ENCODE measurements at regions not wholly inside any gene's neighbourhood (a gene's known extent, or its start where the extent isn't known, plus 50 kb on each side); places are given as distances from the start of the nearest gene placed in this dataset.

DNA sequence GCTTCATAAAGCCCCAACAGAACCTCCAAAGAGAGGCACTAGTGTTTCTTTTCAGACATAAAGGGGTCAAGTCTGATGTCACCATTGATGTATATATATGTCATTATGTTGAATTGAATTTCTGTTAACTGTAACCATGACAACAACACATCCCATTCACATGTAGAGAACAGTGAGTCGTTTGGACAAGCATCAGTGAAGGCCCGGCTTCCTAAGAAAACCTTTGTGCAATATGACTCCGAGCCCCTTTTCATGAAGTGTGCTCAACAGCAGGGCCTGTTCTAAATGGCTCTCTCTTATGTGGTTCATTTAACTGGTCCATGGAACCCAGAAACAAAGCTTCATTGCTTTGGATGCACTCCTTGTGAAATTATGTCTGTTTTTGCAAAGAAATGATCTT lies 67.2 kb upstream of the UBL3 start:
- H3K9me3 ChIP-seq (replicated peaks in 1 of 2; ENCODE audit: control insufficient read depth in 2 of 2, insufficient read depth in 1 of 2, low read depth in 1 of 2, low read length in 2 of 2), result peaks cover 2 to 4% of the 10 kb centered on the region in 2 donors
- no peak overlapping the region for H3K9ac ChIP-seq (ENCODE audit: low read depth, low read length, poor library complexity)
- H3K27me3 ChIP-seq (ENCODE audit: control insufficient read depth in 3 of 3, insufficient read depth in 3 of 3, low read depth in 1 of 3, low read length in 3 of 3), result no peaks in the 10 kb centered on the region
- no peak overlapping the region for H3K27ac ChIP-seq (replicated peaks; ENCODE audit: low read length)
- H2BK15ac ChIP-seq (ENCODE audit: low read length), result no peak overlapping the region
- H3K18ac ChIP-seq (ENCODE audit: low read length), result no peak overlapping the region
- H2BK12ac ChIP-seq (ENCODE audit: low read length), result no peak overlapping the region
- H3K4me2 ChIP-seq (ENCODE audit: insufficient read depth, low read length, poor library complexity, severe bottlenecking), result no peak overlapping the region
- peak overlapping the region; percentile 33 for H2AFZ ChIP-seq (ENCODE audit: low read length)
- no peak overlapping the region for H3K4ac ChIP-seq (ENCODE audit: low read length)
- no peak overlapping the region for H4K91ac ChIP-seq (ENCODE audit: low read depth, low read length, poor library complexity)
- no peak overlapping the region for H2AK5ac ChIP-seq (ENCODE audit: low read depth, low read length)
- no peaks in the 10 kb centered on the region for H3K36me3 ChIP-seq (replicated peaks in 1 of 2; ENCODE audit: control insufficient read depth in 2 of 2, insufficient read depth in 2 of 2, low read length in 2 of 2)
- H4K8ac ChIP-seq (ENCODE audit: low read depth, low read length), result no peak overlapping the region
- H2BK120ac ChIP-seq (ENCODE audit: low read depth, low read length), result no peak overlapping the region
- peaks cover 3 to 10% of the 10 kb centered on the region in 2 donors for H3K4me1 ChIP-seq (ENCODE audit: control insufficient read depth in 2 of 2, insufficient read depth in 1 of 2, low read depth in 1 of 2, low read length in 2 of 2)
- H3K23ac ChIP-seq (ENCODE audit: low read depth, low read length, poor library complexity), result no peak overlapping the region
- no peak overlapping the region for H3K14ac ChIP-seq (ENCODE audit: low read length)
- H3K79me1 ChIP-seq (ENCODE audit: low read depth, low read length), result no peaks in the 10 kb centered on the region
- no peak overlapping the region for H2BK5ac ChIP-seq (ENCODE audit: low read length)
- DNase-seq (ENCODE audit: low spot score), result no peak
- WGBS, 2 donors (ENCODE audit: extremely low coverage in 2 of 2, insufficient read length in 2 of 2, insufficient replicate concordance in 1 of 2), result no CpG with 5 or more reads among the region's 3 CpGs
- H3K4me3 ChIP-seq (ENCODE audit: low read length in 2 of 2), result no peak overlapping the region

DNA sequence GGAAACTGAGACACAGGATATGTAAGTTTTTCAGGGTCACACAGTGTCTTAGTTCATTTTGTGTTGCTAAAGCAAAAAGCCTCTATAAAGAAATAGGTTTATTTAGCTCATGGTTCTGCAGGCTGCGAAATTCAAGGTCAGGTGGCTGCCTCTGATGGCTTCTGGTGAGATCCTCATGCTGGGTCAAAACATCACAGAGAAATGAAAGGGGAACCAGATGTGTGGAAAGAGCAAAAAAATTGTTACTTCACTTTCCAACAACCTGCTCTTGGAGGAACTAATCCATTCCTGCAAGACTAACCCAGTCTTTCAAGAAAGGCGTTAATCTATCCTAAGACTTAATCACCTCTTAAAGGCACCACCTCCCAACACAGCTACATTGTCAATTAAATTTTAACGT lies 64.2 kb upstream of the UBL3 start:
- Histone ChIP-seq H2BK120ac (ENCODE audit: low read depth, low read length) (no peak overlapping the region), H3K27ac (replicated peaks; ENCODE audit: low read length) (no peak overlapping the region), H2AK5ac (ENCODE audit: low read depth, low read length) (no peak overlapping the region), H4K91ac (ENCODE audit: low read depth, low read length, poor library complexity) (no peak overlapping the region), H2BK12ac (ENCODE audit: low read length) (no peak overlapping the region), H2BK5ac (ENCODE audit: low read length) (no peak overlapping the region), H2AFZ (ENCODE audit: low read length) (no peak overlapping the region), H3K4me1 (ENCODE audit: control insufficient read depth in 2 of 2, insufficient read depth in 1 of 2, low read depth in 1 of 2, low read length in 2 of 2) (peaks cover 4 to 10% of the 10 kb centered on the region in 2 donors), H3K4me3 (ENCODE audit: low read length in 2 of 2) (peak overlapping the region in 1 of 2 donors; percentile 19), H2BK15ac (ENCODE audit: low read length) (no peak overlapping the region), H3K4me2 (ENCODE audit: insufficient read depth, low read length, poor library complexity, severe bottlenecking) (no peak overlapping the region), H3K18ac (ENCODE audit: low read length) (no peak overlapping the region), H3K36me3 (replicated peaks in 1 of 2; ENCODE audit: control insufficient read depth in 2 of 2, insufficient read depth in 2 of 2, low read length in 2 of 2) (no peaks in the 10 kb centered on the region), H3K23ac (ENCODE audit: low read depth, low read length, poor library complexity) (no peak overlapping the region), H3K4ac (ENCODE audit: low read length) (no peak overlapping the region), H3K79me1 (ENCODE audit: low read depth, low read length) (no peaks in the 10 kb centered on the region), H3K9me3 (replicated peaks in 1 of 2; ENCODE audit: control insufficient read depth in 2 of 2, insufficient read depth in 1 of 2, low read depth in 1 of 2, low read length in 2 of 2) (peaks cover 2 to 4% of the 10 kb centered on the region in 2 donors), H4K8ac (ENCODE audit: low read depth, low read length) (no peak overlapping the region), H3K14ac (ENCODE audit: low read length) (no peak overlapping the region), H3K27me3 (ENCODE audit: control insufficient read depth in 3 of 3, insufficient read depth in 3 of 3, low read depth in 1 of 3, low read length in 3 of 3) (no peaks in the 10 kb centered on the region), H3K9ac (ENCODE audit: low read depth, low read length, poor library complexity) (no peak overlapping the region)
- no CpG with 5 or more reads among the region's 3 CpGs for WGBS, 2 donors (ENCODE audit: extremely low coverage in 2 of 2, insufficient read length in 2 of 2, insufficient replicate concordance in 1 of 2)
- DNase-seq (ENCODE audit: low spot score), result no peak

DNA sequence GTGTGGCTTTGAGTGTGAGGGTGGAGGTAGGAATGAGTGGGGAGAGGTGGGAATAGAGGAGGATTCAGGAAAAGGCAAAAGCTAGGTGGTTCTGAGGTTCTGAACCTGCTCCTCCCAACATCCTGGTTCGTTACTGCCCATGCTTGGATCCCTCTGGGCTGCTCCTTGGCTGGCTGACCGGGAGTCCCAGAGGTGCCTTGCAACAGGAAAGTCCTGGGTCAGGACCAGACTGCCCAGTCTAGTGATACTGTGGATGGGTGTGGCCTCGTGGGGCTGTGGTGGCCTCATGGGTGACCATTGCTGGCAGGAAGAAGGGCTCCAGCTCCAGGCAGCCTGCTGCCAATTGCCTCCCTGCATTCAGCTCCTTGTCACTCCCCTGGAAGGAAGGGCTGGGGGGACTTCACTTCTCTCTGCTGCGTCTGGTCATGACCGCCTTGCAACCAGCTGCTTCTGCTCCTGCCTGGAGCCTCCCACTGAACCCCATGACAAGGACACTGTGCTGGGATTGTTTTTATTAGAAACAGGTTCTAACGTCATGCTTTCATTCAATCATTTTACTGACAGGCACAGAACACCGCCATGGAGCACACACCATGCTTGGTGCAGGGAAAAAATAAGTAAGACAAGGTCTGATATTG lies 61.5 kb upstream of the UBL3 start:
- Histone ChIP-seq H3K79me1 (ENCODE audit: low read depth, low read length) (no peaks in the 10 kb centered on the region), H2BK5ac (ENCODE audit: low read length) (no peak overlapping the region), H2BK15ac (ENCODE audit: low read length) (peak overlapping the region; percentile 10), H3K36me3 (replicated peaks in 1 of 2; ENCODE audit: control insufficient read depth in 2 of 2, insufficient read depth in 2 of 2, low read length in 2 of 2) (no peaks in the 10 kb centered on the region), H2AFZ (ENCODE audit: low read length) (peak overlapping the region; percentile 36), H3K9ac (ENCODE audit: low read depth, low read length, poor library complexity) (no peak overlapping the region), H3K4me1 (ENCODE audit: control insufficient read depth in 2 of 2, insufficient read depth in 1 of 2, low read depth in 1 of 2, low read length in 2 of 2) (peaks cover 2 to 5% of the 10 kb centered on the region in 2 donors), H3K27me3 (ENCODE audit: control insufficient read depth in 3 of 3, insufficient read depth in 3 of 3, low read depth in 1 of 3, low read length in 3 of 3) (no peaks in the 10 kb centered on the region), H2AK5ac (ENCODE audit: low read depth, low read length) (no peak overlapping the region), H3K23ac (ENCODE audit: low read depth, low read length, poor library complexity) (peak overlapping the region; percentile 25), H3K4me3 (ENCODE audit: low read length in 2 of 2) (no peak overlapping the region), H3K18ac (ENCODE audit: low read length) (peak overlapping the region; percentile 54), H2BK120ac (ENCODE audit: low read depth, low read length) (no peak overlapping the region), H3K9me3 (replicated peaks in 1 of 2; ENCODE audit: control insufficient read depth in 2 of 2, insufficient read depth in 1 of 2, low read depth in 1 of 2, low read length in 2 of 2) (no peaks in the 10 kb centered on the region), H3K4me2 (ENCODE audit: insufficient read depth, low read length, poor library complexity, severe bottlenecking) (no peak overlapping the region), H3K4ac (ENCODE audit: low read length) (no peak overlapping the region), H2BK12ac (ENCODE audit: low read length) (no peak overlapping the region), H3K14ac (ENCODE audit: low read length) (no peak overlapping the region), H4K8ac (ENCODE audit: low read depth, low read length) (no peak overlapping the region), H3K27ac (replicated peaks; ENCODE audit: low read length) (no peak overlapping the region), H4K91ac (ENCODE audit: low read depth, low read length, poor library complexity) (no peak overlapping the region)
- no CpG with 5 or more reads among the region's 7 CpGs for WGBS, 2 donors (ENCODE audit: extremely low coverage in 2 of 2, insufficient read length in 2 of 2, insufficient replicate concordance in 1 of 2)
- DNase-seq (ENCODE audit: low spot score), result no peak

DNA sequence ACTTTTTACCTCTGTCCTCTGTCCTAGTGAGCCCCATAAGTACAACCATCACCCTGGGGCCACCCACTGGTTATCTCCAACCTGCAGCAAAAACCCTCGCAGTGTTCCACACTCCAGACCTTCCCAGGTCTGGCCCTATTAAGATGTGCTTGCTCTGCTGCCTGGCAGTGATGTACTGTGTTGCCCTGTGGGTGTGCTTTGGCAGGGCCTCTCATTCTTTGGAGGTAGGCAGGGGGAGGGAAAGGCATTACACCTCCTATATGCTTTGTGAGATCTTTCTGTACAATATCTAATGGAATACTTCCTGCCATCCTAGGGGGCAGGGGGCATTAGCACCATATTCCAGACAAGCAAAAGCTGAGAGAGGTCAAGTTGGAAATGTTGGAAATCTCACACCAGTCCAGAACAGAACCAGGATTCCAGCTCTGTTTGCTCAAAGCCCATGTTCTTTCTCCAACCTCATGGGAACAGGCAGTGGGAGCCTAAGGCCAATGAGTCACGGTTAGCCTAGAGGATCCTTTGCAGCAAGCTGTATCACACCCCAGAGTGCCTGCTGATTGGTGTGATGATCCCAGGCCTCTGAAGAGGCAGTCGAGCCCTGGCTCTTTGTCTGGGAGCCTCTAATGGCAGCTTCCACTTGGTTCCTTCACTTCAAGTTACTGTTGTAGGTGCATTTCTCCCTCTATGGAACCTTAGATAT lies 59.7 kb upstream of the UBL3 start:
- H3K9ac ChIP-seq (ENCODE audit: low read depth, low read length, poor library complexity), result no peak overlapping the region
- peak overlapping the region; percentile 57 for H3K18ac ChIP-seq (ENCODE audit: low read length)

More for the DNA sequence above, 59.7 kb upstream of the UBL3 start:
- WGBS, 2 donors (ENCODE audit: extremely low coverage in 2 of 2, insufficient read length in 2 of 2, insufficient replicate concordance in 1 of 2), result no CpG with 5 or more reads among the region's 3 CpGs
- Histone ChIP-seq H3K4me3 (ENCODE audit: low read length in 2 of 2) (no peak overlapping the region), H4K8ac (ENCODE audit: low read depth, low read length) (no peak overlapping the region), H3K79me1 (ENCODE audit: low read depth, low read length) (no peaks in the 10 kb centered on the region), H3K27ac (replicated peaks; ENCODE audit: low read length) (no peak overlapping the region), H3K27me3 (ENCODE audit: control insufficient read depth in 3 of 3, insufficient read depth in 3 of 3, low read depth in 1 of 3, low read length in 3 of 3) (no peaks in the 10 kb centered on the region), H2BK120ac (ENCODE audit: low read depth, low read length) (no peak overlapping the region), H2BK5ac (ENCODE audit: low read length) (no peak overlapping the region), H3K4ac (ENCODE audit: low read length) (no peak overlapping the region), H2AFZ (ENCODE audit: low read length) (no peak overlapping the region), H2BK15ac (ENCODE audit: low read length) (no peak overlapping the region), H3K14ac (ENCODE audit: low read length) (no peak overlapping the region), H2AK5ac (ENCODE audit: low read depth, low read length) (peak overlapping the region; percentile 6), H2BK12ac (ENCODE audit: low read length) (peak overlapping the region; percentile 18), H3K4me1 (ENCODE audit: control insufficient read depth in 2 of 2, insufficient read depth in 1 of 2, low read depth in 1 of 2, low read length in 2 of 2) (peaks cover 2 to 5% of the 10 kb centered on the region in 2 donors), H4K91ac (ENCODE audit: low read depth, low read length, poor library complexity) (no peak overlapping the region), H3K23ac (ENCODE audit: low read depth, low read length, poor library complexity) (no peak overlapping the region), H3K4me2 (ENCODE audit: insufficient read depth, low read length, poor library complexity, severe bottlenecking) (no peak overlapping the region), H3K36me3 (replicated peaks in 1 of 2; ENCODE audit: control insufficient read depth in 2 of 2, insufficient read depth in 2 of 2, low read length in 2 of 2) (no peaks in the 10 kb centered on the region), H3K9me3 (replicated peaks in 1 of 2; ENCODE audit: control insufficient read depth in 2 of 2, insufficient read depth in 1 of 2, low read depth in 1 of 2, low read length in 2 of 2) (no peaks in the 10 kb centered on the region)
- no peak for DNase-seq (ENCODE audit: low spot score)
